ENCODE measurements at regions not wholly inside any gene's neighbourhood (a gene's known extent, or its start where the extent isn't known, plus 50 kb on each side); places are given as distances from the start of the nearest gene placed in this dataset.

- peak; percentile 54 to 61 for DNase-seq (ENCODE audit: low read depth in 2 of 2)
These were observed 64.4 kb upstream of the TM9SF2 start for GRCh38 chr13:99436686-99437416.

- DNase-seq (ENCODE audit: low read depth in 2 of 2): no peak
These were observed 62.2 kb upstream of the TM9SF2 start for GRCh38 chr13:99439048-99439447.

- DNase-seq (ENCODE audit: low read depth in 2 of 2): no peak
These were observed 61.2 kb upstream of the TM9SF2 start for GRCh38 chr13:99439850-99440604.

- DNase-seq (ENCODE audit: low read depth in 2 of 2): no peak
These were observed 58.9 kb upstream of the TM9SF2 start for GRCh38 chr13:99442273-99442895.

- no peak for DNase-seq (ENCODE audit: low read depth in 2 of 2)
These were observed 55.0 kb upstream of the TM9SF2 start for GRCh38 chr13:99446242-99446641.

- no peak for DNase-seq (ENCODE audit: low read depth in 2 of 2)
These were observed 52.7 kb upstream of the TM9SF2 start for GRCh38 chr13:99448546-99448945.

- DNase-seq (ENCODE audit: low read depth in 2 of 2): no peak
These were observed 50.9 kb upstream of the TM9SF2 start for GRCh38 chr13:99450416-99450815.

Data from fibroblast of skin of left biceps (primary cell).